SU-DHL-6 (cell line): ENCODE measurements at regions not wholly inside any gene's neighbourhood (a gene's known extent, or its start where the extent isn't known, plus 50 kb on each side); places are given as distances from the start of the nearest gene placed in this dataset.

ENCODE experiments used
- H2AFZ ChIP-seq: fragments of 200-600 bp; sonication (generic); 2 replicates; pipeline ENCODE4 v1.6.1; 2014; ENCODE audit warnings: low read depth, mild to moderate bottlenecking, moderate library complexity, mixed read lengths, antibody characterized with exemption, low read length; ENCODE audit not compliant: severe bottlenecking
- H3F3A ChIP-seq: fragments of 200-600 bp; shearing (Covaris generic); 2 replicates; pipeline ENCODE4 v1.6.0; 2016; ENCODE audit warnings: antibody characterized with exemption, mild to moderate bottlenecking; ENCODE audit not compliant: insufficient read depth
- H3K27ac ChIP-seq: fragments of 200-600 bp; sonication (generic); 2 replicates; pipeline ENCODE4 v1.5.1; 2016; ENCODE audit warnings: low read depth, mild to moderate bottlenecking, low read length, moderate library complexity, mixed read lengths
- H3K27me3 ChIP-seq: fragments of 200-600 bp; sonication (generic), shearing (Covaris generic); 2 replicates; pipeline ENCODE4 v1.6.0; 2014; ENCODE audit warnings: mild to moderate bottlenecking, low read length
- H3K36me3 ChIP-seq: fragments of 200-600 bp; sonication (generic); 2 replicates; pipeline ENCODE4 v1.6.1; 2014; ENCODE audit warnings: mild to moderate bottlenecking, low read length, mixed read lengths
- H3K4me2 ChIP-seq: fragments of 300-600, 200-600 bp; shearing (Covaris generic), sonication (generic); 2 replicates; pipeline ENCODE4 v1.6.0; 2014; ENCODE audit warnings: low read length, low read depth, mild to moderate bottlenecking; ENCODE audit not compliant: poor library complexity, severe bottlenecking
- H3K4me3 ChIP-seq: fragments of 200-600 bp; sonication (generic); 2 replicates; pipeline ENCODE4 v1.5.1; 2014; ENCODE audit warnings: antibody characterized with exemption, low read length, mild to moderate bottlenecking, mixed read lengths; ENCODE audit not compliant: insufficient read depth, poor library complexity, severe bottlenecking
- H3K79me2 ChIP-seq: fragments of 200-600 bp; sonication (generic); 2 replicates; pipeline ENCODE4 v1.6.1; 2014; ENCODE audit warnings: mild to moderate bottlenecking, low read length, moderate library complexity; ENCODE audit not compliant: insufficient read depth
- H3K9ac ChIP-seq: fragments of 200-600 bp; sonication (generic); 2 replicates; pipeline ENCODE4 v1.7.0; 2014; ENCODE audit warnings: mild to moderate bottlenecking, low read length
- H3K9me2 ChIP-seq: fragments of 200-600 bp; sonication (generic); replicated peaks from 2 replicates; pipeline ENCODE4 v1.6.1; 2014; ENCODE audit warnings: low read length; ENCODE audit not compliant: insufficient read depth
- H3K9me3 ChIP-seq: fragments of 200-600 bp; sonication (generic); 2 replicates; pipeline ENCODE4 v1.6.1; 2014; ENCODE audit warnings: low read length, mixed read lengths; ENCODE audit not compliant: insufficient read depth
- H4K20me1 ChIP-seq: fragments of 200-600 bp; sonication (generic); 2 replicates; pipeline ENCODE4 v1.6.1; 2014; ENCODE audit warnings: low read depth, mild to moderate bottlenecking, antibody characterized with exemption, low read length, moderate library complexity, mixed read lengths
- EZH2phosphoT487 ChIP-seq: fragments of 200-600 bp; sonication (generic), shearing (Covaris generic); conservative IDR thresholded peaks from 2 replicates; pipeline ENCODE4 v1.6.1; 2018; ENCODE audit warnings: mild to moderate bottlenecking, antibody characterized with exemption, low read length, moderate library complexity, mixed read lengths
- TF ChIP-seq, protein P1 (sequence below): fragments of 200-600 bp; sonication (generic); IDR thresholded peaks from one replicate; pipeline ENCODE4 v1.5.1; 2017; ENCODE audit warnings: antibody characterized with exemption, mild to moderate bottlenecking, low read length, moderate library complexity; ENCODE audit not compliant: insufficient read depth, poor library complexity, severe bottlenecking

DNA sequence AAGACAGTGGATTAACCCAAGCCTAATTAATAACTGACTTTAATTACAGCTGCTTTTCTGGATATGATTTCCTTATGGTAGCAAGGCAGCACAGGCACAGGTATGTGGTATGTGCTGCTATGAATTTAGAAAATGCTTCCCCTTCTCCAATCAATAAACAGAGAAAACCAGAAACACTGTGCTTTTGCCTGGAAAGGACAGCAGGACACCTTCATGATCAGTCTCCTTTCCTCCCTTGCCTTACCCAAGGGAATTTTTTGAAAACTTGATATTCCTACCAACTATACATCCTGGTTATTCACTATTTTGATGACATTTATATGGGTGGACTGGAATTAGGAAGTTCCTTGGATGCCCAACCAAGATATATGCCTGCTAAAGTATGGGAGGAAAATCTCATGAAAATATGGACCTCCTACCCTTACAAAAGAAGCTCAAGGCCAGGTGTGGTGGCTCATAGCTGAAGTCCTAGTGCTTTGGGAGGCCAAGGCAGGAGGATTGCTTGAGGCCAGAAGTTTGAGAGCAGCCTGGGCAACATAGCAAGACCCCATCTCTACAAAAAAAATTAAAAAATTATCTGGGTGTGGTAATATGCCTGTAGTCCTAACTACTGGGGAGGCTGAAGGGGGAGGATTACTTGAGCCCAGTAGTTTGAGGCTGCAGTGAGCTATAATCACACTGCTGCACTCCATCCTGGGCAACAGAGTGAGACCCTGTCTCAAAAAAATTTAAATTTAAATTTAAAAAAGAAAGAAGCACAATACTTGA, 106.3 kb upstream of the WAC start:
- Histone ChIP-seq H3K27me3 (no peaks in the 10 kb centered on the region), H3K9ac (no peak overlapping the region), H2AFZ (no peak overlapping the region), H3K9me2 (no peaks in the 10 kb centered on the region), H4K20me1 (no peaks in the 10 kb centered on the region), H3K9me3 (no peaks in the 10 kb centered on the region), H3K27ac (no peak overlapping the region), H3K4me3 (no peak overlapping the region), H3K79me2 (no peaks in the 10 kb centered on the region), H3K36me3 (no peaks in the 10 kb centered on the region), H3F3A (no peaks in the 10 kb centered on the region), H3K4me2 (no peak overlapping the region)
- TF ChIP-seq, protein P1, sequence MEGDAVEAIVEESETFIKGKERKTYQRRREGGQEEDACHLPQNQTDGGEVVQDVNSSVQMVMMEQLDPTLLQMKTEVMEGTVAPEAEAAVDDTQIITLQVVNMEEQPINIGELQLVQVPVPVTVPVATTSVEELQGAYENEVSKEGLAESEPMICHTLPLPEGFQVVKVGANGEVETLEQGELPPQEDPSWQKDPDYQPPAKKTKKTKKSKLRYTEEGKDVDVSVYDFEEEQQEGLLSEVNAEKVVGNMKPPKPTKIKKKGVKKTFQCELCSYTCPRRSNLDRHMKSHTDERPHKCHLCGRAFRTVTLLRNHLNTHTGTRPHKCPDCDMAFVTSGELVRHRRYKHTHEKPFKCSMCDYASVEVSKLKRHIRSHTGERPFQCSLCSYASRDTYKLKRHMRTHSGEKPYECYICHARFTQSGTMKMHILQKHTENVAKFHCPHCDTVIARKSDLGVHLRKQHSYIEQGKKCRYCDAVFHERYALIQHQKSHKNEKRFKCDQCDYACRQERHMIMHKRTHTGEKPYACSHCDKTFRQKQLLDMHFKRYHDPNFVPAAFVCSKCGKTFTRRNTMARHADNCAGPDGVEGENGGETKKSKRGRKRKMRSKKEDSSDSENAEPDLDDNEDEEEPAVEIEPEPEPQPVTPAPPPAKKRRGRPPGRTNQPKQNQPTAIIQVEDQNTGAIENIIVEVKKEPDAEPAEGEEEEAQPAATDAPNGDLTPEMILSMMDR: no peak
- no peak for TF ChIP-seq EZH2phosphoT487

DNA sequence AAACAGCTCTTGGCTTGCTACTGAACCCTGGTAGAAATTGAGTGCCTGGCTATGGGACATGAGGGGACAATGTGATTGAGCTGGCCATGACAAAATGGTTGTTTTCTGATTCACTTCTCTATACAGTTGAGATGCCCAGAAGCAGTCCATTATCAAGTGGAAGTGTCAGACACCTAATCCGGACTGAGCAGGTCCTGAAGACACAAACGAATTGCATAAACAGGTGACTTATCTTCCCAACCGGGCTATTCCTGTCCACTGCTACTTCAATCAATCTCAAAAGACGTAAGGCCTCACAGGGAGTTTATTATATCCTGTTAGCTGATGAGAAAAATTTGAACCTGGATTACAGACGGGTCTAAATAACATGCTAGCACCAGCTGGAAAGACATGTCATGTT, 105.5 kb upstream of the WAC start:
- no peak overlapping the region for H3K4me3 ChIP-seq
- no peak overlapping the region for H3K9ac ChIP-seq
- H3K79me2 ChIP-seq: no peaks in the 10 kb centered on the region
- H2AFZ ChIP-seq: no peak overlapping the region
- H4K20me1 ChIP-seq: no peaks in the 10 kb centered on the region
- H3K36me3 ChIP-seq: no peaks in the 10 kb centered on the region
- no peaks in the 10 kb centered on the region for H3K9me2 ChIP-seq
- no peak for TF ChIP-seq EZH2phosphoT487
- TF ChIP-seq, protein P1: no peak
- no peaks in the 10 kb centered on the region for H3F3A ChIP-seq
- no peak overlapping the region for H3K4me2 ChIP-seq
- H3K9me3 ChIP-seq: no peaks in the 10 kb centered on the region
- no peaks in the 10 kb centered on the region for H3K27me3 ChIP-seq
- no peak overlapping the region for H3K27ac ChIP-seq

DNA sequence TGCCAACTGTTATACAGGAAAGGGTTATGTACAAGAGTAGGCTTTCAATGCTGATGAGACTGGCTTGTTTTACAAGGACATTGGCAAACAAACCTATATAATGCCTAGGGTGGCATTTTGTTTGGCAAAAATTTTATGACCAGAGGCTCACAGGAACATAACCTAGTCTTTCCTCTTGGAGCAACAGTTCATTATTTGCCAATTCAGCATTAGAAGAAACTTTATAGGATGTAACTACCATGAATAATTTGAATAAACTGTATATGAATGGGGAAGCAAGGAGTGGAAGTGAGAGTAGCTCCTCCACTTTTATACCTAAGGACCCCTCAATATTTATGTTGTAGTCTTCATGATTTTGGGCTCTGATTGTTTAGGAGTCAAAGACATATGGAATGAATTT, 103.9 kb upstream of the WAC start:
- H3K4me2 ChIP-seq: no peak overlapping the region
- H3K36me3 ChIP-seq: no peaks in the 10 kb centered on the region
- TF ChIP-seq, protein P1: no peak
- no peak for TF ChIP-seq EZH2phosphoT487
- no peaks in the 10 kb centered on the region for H3K9me2 ChIP-seq
- no peaks in the 10 kb centered on the region for H3K79me2 ChIP-seq
- H3F3A ChIP-seq: no peaks in the 10 kb centered on the region
- no peaks in the 10 kb centered on the region for H3K27me3 ChIP-seq
- H3K27ac ChIP-seq: no peak overlapping the region
- no peak overlapping the region for H3K9ac ChIP-seq
- no peaks in the 10 kb centered on the region for H3K9me3 ChIP-seq
- no peak overlapping the region for H3K4me3 ChIP-seq
- H2AFZ ChIP-seq: no peak overlapping the region
- H4K20me1 ChIP-seq: no peaks in the 10 kb centered on the region
